ENCODE measurements at regions not wholly inside any gene's neighbourhood (a gene's known extent, or its start where the extent isn't known, plus 50 kb on each side); places are given as distances from the start of the nearest gene placed in this dataset.
"Not testable (repeated sequence)": the region's sequence is repeated elsewhere in the genome, so short reads cannot be mapped to it uniquely, and the experiment has no call there.

DNA sequence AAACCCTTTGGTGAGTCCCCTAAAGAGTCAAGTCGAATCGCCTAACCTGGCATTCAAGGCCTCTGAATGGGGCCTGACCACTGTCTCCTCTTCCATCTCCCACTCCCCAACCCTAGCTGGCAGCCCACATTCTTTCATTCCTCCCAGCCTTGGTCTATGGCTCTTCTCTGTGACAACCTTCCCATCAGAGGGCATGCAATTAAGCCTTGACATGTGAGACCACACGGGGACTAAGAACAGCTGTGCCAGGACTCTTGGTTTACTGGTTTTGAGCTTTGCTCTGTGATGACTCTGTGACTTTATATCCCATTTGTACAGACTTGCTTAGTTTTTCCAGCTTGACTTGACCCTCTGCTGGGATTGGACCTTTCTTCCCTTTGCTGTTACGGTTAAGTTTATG is 116.6 kb downstream of the BUB3 start:
- DNase-seq, result no peak

DNA sequence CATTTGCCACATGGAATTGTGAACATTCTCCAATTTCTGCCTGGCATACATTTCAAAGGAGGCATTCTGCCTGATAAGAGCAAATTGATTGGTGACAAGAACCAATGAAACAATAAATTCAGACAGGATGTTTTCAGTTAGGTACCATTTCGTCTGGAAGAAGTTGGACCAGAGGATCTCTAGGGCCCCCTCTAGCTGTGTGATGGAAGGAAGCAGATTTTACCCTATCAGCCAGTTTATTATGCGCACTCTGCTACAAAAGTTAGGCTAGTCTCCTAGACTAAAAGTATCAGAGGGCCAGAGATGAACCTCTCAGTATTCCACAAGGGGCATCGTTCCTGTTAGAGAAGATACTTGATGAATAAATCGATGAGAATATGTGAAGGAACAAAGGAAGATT is 118.0 kb downstream of the BUB3 start:
- no peak for DNase-seq

DNA sequence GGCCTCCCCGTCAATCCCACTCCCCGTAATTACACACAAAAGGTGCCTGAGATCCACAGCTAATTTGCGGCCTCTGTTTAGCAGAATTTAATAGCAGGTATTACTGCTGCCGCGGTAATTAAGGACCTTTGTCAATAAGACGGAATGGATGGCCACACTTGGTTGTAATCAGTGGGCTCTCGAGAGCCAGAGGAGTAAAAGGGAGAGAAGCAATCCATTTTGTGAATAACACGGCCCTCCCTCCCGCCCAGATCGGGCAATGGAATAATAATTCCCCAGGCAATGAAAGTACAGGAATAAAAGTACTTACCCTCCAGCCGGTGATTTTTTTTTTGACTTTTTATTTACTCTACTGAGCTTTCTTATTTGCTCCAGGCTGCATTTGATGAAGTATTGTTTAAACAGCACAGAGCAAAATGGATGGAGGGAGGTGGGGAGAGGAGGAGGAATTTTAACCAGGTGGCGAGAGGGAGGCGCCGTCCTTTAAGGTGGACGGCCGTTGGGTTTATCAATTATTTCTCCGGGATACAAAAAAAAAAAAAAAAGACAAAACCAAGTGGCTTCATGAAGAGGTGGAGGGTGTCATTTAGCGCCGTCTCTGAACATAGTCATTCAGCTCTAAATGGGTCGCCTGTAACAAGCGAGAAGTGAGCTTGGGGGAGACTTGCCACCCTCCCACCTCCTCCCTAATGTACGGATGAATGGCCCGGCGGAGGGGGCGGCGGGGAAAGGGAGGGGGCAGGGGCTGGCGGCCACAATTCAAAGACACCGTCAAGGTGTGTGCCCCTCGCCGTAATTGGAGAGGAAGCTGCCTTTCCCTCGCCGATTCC is 120.3 kb downstream of the BUB3 start:
- no peak for DNase-seq

DNA sequence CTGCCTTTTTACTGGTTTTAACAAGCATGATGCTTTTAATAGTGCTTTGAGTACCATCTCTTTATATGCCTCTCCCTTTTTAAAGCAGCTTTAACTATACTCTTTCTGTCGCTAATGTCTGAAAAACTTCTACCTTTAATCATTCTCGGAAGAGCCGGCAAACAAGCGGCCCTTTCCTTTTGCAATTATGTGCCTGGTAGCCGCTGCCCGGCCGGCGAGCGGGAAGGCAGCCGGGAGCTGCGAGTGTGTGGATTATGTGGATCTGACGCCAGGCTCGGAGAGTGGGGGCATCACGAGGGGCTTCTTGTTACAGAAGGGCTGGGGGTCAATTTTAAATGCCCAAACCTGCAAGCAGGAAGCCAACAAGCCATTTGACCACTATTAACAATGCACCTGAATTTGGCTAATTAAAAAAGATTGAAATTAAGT is 120.9 kb downstream of the BUB3 start:
- DNase-seq, result no peak

- no peak for DNase-seq
Observed at GRCh38 chr10:123278445-123278844, 124.2 kb downstream of the BUB3 start.

DNA sequence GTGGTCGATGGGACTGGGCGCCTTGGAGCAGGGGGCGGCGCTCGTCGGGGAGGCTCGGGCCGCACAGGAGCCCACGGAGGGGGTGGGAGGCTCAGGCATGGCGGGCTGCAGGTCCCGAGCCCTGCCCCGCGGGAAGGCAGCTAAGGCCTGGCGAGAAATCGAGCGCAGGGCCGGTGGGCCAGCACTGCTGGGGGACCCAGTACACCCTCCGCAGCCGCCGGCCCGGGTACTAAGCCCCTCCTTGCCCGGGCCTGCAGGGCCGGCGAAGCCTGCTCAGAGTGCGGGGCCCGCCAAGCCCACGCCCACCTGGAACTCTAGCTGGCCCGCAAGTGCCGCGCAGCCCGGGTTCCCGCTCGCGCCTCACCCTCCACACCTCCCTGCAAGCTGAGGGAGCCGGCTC is 129.2 kb downstream of the BUB3 start:
- not testable (repeated sequence) for DNase-seq

DNA sequence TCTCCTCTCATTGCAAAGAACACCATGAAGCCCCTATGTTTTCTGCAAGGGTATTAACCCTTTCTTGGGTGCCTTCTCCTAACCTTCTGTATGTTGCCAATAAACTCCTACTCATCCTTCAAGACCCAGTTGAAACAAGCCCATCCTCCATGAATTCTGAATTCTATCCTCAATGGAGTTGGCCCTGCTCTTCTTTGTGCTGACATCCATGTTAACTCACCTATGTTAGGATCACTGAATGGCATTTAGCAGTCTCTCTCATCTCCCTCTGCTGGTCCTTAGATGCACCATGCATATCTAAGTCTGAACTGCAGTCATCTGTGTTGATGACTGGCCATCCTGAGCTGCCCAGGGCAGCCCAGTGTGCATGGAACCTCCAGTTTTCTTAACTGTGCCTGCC is 129.8 kb downstream of the BUB3 start:
- DNase-seq, result no peak

DNA sequence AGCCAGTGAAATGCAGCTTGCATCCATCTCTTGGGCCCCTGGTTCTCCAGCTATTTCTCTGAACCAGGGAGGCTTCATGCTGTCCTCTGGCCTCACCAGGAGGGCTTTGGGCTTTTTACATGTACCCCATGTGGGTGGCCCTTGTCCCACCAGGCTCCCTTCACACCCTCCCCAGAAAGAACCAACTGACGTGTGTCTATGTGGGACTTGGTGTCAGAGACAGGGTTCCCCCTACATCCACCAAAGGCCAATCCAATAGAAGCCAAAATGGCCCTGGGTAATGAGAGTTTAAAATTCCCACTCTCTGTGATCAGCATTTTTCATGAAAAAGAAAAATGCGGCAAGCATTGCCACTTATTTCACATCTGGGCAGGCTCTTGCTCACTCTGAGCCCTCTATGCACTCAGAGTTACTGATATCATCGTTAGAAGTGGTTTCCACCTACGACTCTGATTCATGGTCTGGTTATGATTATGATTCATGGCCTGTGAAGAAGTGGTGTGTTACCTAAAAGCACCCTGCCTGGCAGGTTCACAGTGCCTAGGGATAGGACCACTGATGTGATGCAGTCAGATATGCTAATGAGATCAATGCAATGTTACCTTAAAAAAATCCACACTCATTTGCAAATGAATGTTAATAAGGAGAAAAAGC is 133.5 kb downstream of the BUB3 start:
- no peak for DNase-seq

DNA sequence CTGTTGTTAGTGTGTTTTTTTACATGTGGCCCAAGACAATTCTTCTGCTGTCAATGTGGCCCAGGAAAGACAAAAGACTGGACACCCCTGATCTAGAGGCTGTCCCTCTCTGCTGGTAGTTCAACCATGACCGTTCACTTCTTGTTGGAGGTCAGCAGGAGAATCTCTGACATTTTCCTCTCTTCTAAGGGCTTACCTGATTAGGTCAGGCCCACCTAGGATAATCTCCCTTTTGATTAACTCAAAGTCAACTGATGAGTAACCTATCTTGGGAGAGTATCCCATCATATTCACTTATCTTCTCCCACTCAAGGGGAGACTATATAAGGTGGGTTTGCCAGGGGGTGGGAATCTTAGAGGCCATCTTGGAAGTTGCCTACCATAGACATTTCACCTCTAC is 135.2 kb downstream of the BUB3 start:
- DNase-seq, result no peak

GRCh38 chr10:123294109-123294508 is 139.9 kb downstream of the BUB3 start:
- DNase-seq, result no peak

- DNase-seq, result no peak
Observed at GRCh38 chr10:123294886-123295285, 140.7 kb downstream of the BUB3 start.

DNA sequence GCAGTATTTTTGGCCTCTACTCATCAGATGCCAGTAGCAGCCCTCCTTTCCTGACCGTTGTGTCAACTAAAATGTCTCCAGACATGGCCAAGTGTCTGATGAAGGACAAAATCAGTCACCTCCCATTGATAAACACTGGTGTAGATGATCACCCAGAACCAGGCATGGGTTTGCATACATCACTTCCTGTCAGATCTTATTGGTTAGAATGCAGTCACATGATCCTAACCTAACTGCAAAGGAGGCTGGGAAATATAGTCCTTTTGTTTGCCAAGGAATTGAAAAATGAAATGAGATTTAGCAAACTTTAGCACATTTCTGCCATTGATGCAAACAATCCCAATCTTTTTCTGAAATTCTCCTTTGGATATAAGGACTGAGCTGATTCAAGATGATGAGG is 141.4 kb downstream of the BUB3 start:
- DNase-seq, result no peak

DNA sequence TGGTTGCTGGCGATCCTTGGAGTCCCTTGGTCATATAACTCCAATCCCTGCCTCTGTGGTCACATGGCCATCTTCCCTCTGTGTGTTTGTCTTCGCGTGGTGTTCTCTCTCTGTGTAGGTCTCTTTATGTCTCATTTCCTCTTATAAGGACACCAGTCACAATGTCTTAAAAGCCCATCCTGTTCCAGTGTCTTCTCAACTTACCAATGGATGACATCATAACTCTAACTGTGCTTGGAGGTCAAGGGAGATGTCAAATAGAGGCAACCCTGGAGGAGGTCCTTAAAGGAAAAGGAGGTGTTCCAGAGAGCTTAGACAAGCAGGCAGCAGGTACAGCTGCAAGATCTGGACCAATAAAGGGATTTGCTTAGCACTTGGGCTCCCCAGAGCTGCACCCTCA is 143.0 kb downstream of the BUB3 start:
- no peak for DNase-seq

DNA sequence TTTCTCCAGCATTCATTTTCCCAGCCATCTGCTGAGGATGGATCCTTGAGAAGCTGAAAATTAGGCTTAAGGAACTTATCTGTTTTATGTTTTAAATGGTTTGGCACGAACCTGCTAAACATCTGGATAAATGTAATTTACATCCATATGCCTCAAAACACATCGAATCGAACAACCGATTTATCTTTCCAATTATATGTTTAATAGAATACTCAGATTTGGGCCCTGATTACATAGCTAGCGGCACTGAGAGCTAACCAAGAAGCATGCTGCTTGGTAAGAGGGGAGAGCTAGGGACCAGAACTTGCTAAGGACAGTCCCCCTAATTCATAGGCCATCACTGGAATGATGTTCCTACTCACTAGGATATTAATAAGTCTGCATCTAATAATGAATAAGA is 144.4 kb downstream of the BUB3 start:
- no peak for DNase-seq

- DNase-seq, result no peak
Observed at GRCh38 chr10:123299598-123299997, 145.4 kb downstream of the BUB3 start.

GRCh38 chr10:123301077-123301857 is 147.1 kb downstream of the BUB3 start:
- peak; percentile 37 for DNase-seq

GRCh38 chr10:123303581-123304337 is 149.6 kb downstream of the BUB3 start:
- no peak for DNase-seq

- no peak for DNase-seq
Observed at GRCh38 chr10:123305671-123306070, 151.5 kb downstream of the BUB3 start.

DNA sequence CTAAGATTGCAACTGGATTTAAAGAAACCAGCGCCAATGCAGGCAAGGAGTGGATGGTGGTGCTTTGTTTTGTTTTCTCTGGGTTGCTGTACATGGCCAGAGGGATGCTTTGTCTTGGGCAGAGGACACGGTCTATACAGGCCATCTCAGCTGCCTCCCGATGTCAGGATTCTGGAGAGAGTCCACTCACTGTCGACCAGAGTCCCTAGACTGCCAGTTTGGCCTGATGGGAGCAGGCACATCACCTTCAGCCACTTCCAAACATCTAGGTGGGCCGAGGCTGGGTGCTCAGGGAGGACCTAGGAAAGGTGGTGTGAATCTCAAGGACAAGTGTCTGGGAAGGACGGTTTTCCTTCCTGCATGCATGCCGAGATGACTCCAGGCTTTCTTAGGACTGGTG is 152.1 kb downstream of the BUB3 start:
- no peak for DNase-seq

DNA sequence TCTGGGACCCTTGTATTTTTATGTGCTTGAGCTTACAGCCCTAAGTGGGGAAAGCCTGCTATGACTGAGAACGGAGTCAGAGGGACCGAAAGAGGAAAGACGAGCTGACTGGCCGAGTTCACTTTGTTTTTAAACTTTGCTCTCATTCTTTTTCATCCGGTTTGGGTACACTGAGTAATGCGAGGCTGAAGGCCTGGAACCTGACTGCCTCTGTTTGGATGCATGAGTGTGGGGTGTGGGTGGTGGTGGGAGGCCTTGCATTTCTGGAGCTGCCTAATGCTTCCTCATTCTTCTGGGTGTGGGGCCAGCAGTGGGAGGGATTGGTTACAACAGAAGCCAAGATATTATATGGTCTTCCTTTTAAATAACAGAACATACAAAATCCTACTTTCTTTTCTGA is 155.5 kb downstream of the BUB3 start:
- no peak for DNase-seq

DNA sequence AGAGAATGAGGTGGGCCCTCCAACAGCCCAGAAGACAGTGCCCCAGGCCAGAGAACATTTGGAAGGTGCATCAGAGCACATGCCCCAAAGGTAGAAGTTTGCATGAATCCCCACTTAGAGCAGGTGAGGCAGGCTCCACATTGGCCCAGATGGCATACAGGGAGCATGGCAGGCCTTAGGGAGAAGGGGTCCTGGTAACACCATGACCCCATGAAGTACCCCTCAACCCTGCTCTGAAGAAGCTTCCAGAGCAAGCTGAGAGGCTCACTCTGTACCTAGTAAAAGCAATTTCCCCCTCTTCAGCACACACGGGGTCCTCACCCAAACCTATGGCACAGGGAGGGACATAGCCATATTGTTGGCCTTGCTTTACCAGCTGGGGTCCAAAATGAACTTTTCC is 162.6 kb downstream of the BUB3 start:
- no peak for DNase-seq

DNA sequence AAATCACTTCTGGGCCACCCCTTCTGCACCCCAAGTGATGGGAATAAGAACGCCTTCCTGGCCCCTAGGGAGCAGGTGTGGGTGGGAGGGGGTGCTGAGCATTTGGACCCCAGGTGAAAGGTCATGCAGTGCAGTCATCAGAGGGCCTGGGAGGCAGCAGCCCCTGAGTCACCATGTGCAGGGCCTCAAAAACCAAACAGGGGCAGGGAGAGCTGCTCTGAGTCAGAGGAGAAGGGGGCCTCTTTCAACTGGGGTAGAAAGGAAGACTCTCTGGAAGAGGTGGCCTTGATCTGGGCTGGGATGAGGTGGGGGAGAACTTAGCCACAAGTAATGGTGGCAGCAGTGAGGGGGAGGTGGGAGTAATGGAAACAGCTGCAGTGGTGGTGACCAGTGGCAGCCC is 164.3 kb downstream of the BUB3 start:
- no peak for DNase-seq

GRCh38 chr10:123320091-123320490 is 165.9 kb downstream of the BUB3 start:
- no peak for DNase-seq
